ENCODE measurements at regions not wholly inside any gene's neighbourhood (a gene's known extent, or its start where the extent isn't known, plus 50 kb on each side); places are given as distances from the start of the nearest gene placed in this dataset.

- H3K36me3 Mint-ChIP-seq, result no peaks in the 10 kb centered on the region
- no peak overlapping the region for H3K4me3 Mint-ChIP-seq
- ATAC-seq (ENCODE audit: low read depth) (no peak), DNase-seq (ENCODE audit: low spot score in 2 of 2) (no peak)
- H3K4me1 Mint-ChIP-seq, result no peaks in the 10 kb centered on the region
- peaks cover 2% of the 10 kb centered on the region for H3K27me3 Mint-ChIP-seq
- H3K9me3 Mint-ChIP-seq, result no peaks in the 10 kb centered on the region
- no peak overlapping the region for H3K27ac Mint-ChIP-seq
Measured at GRCh38 chr14:97210202-97210601, 413.0 kb downstream of the VRK1 start.

- Mint-ChIP-seq H3K36me3 (no peaks in the 10 kb centered on the region), H3K9me3 (no peaks in the 10 kb centered on the region), H3K4me3 (no peak overlapping the region), H3K27me3 (peaks cover 2% of the 10 kb centered on the region), H3K4me1 (no peaks in the 10 kb centered on the region), H3K27ac (no peak overlapping the region)
- no peak for DNase-seq (ENCODE audit: low spot score in 2 of 2)
- no peak for ATAC-seq (ENCODE audit: low read depth)
Measured at GRCh38 chr14:97212399-97212798, 415.2 kb downstream of the VRK1 start.

DNA sequence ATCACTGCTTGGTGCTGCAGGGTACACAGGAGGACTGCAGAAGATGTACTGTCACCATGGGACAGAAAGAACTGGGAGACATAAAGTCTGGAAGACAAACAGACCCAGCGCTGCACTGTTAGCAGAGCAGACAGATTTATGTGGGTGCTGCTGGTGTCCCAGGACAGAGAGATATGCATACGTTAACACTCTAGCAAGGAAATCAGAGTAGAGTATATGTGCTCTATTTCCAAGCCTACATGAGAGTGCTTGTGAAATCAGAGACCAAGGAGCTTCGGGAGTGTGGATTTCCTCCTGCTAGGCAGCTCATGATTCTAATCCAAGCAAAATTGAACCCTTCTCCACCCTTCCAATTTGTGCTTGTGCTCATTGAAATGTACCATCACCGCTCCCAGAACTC, 416.5 kb downstream of the VRK1 start:
- H3K4me1 Mint-ChIP-seq, result no peaks in the 10 kb centered on the region
- no peak overlapping the region for H3K4me3 Mint-ChIP-seq
- H3K36me3 Mint-ChIP-seq, result no peaks in the 10 kb centered on the region
- no peaks in the 10 kb centered on the region for H3K9me3 Mint-ChIP-seq
- no peak for ATAC-seq (ENCODE audit: low read depth)
- no peak overlapping the region for H3K27ac Mint-ChIP-seq
- no peak for DNase-seq (ENCODE audit: low spot score in 2 of 2)
- peaks cover 2% of the 10 kb centered on the region for H3K27me3 Mint-ChIP-seq

GRCh38 chr14:97215263-97215969, 418.2 kb downstream of the VRK1 start:
- Mint-ChIP-seq H3K36me3 (no peaks in the 10 kb centered on the region), H3K27me3 (peaks cover 8% of the 10 kb centered on the region), H3K4me1 (no peaks in the 10 kb centered on the region), H3K27ac (no peak overlapping the region), H3K9me3 (no peaks in the 10 kb centered on the region), H3K4me3 (no peak overlapping the region)
- no peak for ATAC-seq (ENCODE audit: low read depth)
- no peak for DNase-seq (ENCODE audit: low spot score in 2 of 2)

DNA sequence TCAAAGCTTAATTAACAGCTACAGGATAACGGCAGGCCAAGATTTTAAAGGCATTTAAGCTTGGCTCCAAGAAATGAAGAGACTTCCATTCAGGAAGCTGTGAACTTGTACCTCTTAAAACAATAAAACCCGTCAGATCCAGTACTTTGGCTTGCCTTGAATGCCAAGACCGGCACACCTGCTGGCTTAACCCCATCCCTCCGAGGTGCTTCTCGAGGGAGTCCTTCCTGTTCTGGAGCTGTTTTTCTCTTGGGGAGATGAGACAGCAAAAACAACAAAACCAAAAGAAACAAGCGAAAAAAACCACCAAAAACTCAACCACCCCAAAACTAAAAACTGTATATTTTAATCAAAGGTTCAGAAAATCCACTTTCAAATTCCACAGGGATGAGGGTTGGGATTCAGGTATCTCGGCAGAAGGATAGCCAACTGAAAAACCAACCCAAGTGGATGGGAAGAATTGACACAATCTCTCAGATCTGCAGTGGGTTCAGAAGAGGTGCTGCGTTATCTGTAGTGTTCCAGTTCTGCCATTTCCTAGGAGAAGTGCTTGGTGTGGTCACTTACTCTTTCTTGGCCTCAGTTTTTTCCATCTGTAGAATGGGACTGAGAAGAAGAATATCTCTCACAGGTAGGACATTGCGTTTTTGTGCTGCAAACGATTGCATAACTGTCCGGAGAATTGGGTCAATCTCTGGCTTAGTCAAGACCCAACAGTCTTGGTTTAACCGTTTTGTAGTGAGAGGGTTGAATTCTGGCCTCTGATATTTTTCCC, 420.1 kb downstream of the VRK1 start:
- H3K36me3 Mint-ChIP-seq, result no peaks in the 10 kb centered on the region
- H3K4me1 Mint-ChIP-seq, result peaks cover 2% of the 10 kb centered on the region
- H3K9me3 Mint-ChIP-seq, result peaks cover 2% of the 10 kb centered on the region
- H3K4me3 Mint-ChIP-seq, result no peak overlapping the region
- H3K27ac Mint-ChIP-seq, result no peak overlapping the region
- ATAC-seq (ENCODE audit: low read depth) (no peak), DNase-seq (ENCODE audit: low spot score in 2 of 2) (no peak)
- H3K27me3 Mint-ChIP-seq, result peaks cover 8% of the 10 kb centered on the region

GRCh38 chr14:97218274-97218673, 421.1 kb downstream of the VRK1 start:
- ATAC-seq (ENCODE audit: low read depth) (no peak), DNase-seq (ENCODE audit: low spot score in 2 of 2) (no peak)
- Mint-ChIP-seq H3K27me3 (peaks cover 11% of the 10 kb centered on the region), H3K36me3 (no peaks in the 10 kb centered on the region), H3K4me1 (peaks cover 2% of the 10 kb centered on the region), H3K4me3 (peak overlapping the region; percentile 34), H3K27ac (no peak overlapping the region), H3K9me3 (peaks cover 2% of the 10 kb centered on the region)

DNA sequence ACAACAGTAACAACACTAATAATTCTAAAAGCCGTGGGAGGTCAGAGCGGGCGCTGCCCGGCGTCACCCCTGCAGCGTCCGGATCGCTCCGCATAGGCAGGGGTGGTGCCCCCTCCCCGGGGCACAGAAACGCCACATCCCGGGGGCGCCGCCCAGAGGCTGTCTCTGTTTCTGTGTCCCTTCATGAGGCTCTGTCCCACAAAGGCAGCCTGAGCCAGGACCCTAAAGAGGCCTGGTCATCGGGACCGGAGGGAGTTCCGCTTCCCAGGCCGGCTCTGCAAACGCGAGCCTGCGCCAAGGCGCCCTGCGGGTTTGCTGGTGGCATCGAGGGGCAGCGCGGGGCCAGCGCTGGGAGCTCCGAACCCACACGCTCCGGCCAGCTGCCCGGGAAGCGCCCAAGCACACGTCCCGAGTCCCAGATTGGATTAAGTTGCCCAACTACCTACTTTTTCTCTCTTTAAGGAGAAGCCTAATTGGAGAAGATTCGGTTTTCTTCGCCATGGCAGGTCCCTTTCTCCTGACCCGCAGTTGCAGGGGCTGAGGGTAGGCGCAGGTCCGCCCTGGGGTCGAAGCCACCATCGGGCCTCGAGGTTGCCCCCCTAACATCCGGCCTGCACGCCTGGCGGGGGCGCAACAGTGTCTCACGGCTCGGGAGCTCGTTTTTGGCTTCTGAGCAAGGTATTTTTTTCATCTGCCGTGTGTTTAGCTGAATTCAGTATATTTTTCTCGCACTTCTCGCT, 421.7 kb downstream of the VRK1 start:
- Mint-ChIP-seq H3K27ac (no peak overlapping the region), H3K36me3 (no peaks in the 10 kb centered on the region), H3K4me1 (peaks cover 4% of the 10 kb centered on the region), H3K27me3 (peaks cover 15% of the 10 kb centered on the region), H3K9me3 (peaks cover 2% of the 10 kb centered on the region), H3K4me3 (peak overlapping the region; percentile 3)
- ATAC-seq (ENCODE audit: low read depth), result no peak
- DNase-seq (ENCODE audit: low spot score in 2 of 2), result no peak

DNA sequence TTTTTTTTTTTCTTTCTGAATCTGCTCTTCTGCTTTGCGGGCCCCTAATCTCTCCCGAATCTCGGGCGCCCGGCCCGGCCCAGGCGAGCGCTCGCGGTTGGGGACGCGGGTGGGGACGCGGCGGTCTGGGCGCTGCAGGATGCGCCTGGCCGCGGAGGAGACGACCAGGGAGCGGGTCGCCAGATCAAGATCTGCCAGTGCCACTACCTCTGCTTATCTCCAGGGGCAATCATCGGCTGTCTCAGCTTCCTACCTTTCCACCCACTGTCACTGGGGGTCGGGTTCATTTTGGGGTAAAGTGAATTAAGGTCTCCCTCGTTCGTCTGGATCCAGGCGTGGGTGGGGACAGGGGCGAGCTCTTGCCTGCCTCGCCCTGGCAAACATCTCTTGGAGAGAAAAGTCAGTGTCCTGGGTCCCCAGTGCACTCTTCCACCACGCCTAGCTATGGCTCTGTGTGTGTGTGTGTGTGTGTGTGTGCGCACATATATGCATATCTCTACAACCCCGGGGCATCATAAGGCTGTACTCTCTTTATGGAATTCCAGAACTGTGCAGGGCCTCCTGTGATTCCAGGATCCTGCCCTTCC, 422.3 kb downstream of the VRK1 start:
- H3K4me3 Mint-ChIP-seq, result peak overlapping the region; percentile 39
- peaks cover 5% of the 10 kb centered on the region for H3K4me1 Mint-ChIP-seq
- H3K36me3 Mint-ChIP-seq, result no peaks in the 10 kb centered on the region
- no peak for DNase-seq (ENCODE audit: low spot score in 2 of 2)
- H3K27ac Mint-ChIP-seq, result no peak overlapping the region
- peaks cover 18% of the 10 kb centered on the region for H3K27me3 Mint-ChIP-seq
- H3K9me3 Mint-ChIP-seq, result peaks cover 2% of the 10 kb centered on the region
- no peak for ATAC-seq (ENCODE audit: low read depth)

GRCh38 chr14:97221572-97222285, 424.5 kb downstream of the VRK1 start:
- peaks cover 5% of the 10 kb centered on the region for H3K4me1 Mint-ChIP-seq
- peaks cover 2% of the 10 kb centered on the region for H3K9me3 Mint-ChIP-seq
- no peak for DNase-seq (ENCODE audit: low spot score in 2 of 2)
- ATAC-seq (ENCODE audit: low read depth), result no peak
- no peak overlapping the region for H3K27ac Mint-ChIP-seq
- H3K4me3 Mint-ChIP-seq, result no peak overlapping the region
- H3K27me3 Mint-ChIP-seq, result peaks cover 18% of the 10 kb centered on the region
- no peaks in the 10 kb centered on the region for H3K36me3 Mint-ChIP-seq

- no peak for ATAC-seq (ENCODE audit: low read depth)
- H3K27ac Mint-ChIP-seq, result no peak overlapping the region
- DNase-seq (ENCODE audit: low spot score in 2 of 2), result no peak
- no peak overlapping the region for H3K4me3 Mint-ChIP-seq
- peaks cover 5% of the 10 kb centered on the region for H3K4me1 Mint-ChIP-seq
- peaks cover 2% of the 10 kb centered on the region for H3K9me3 Mint-ChIP-seq
- no peaks in the 10 kb centered on the region for H3K36me3 Mint-ChIP-seq
- H3K27me3 Mint-ChIP-seq, result peaks cover 18% of the 10 kb centered on the region
Measured at GRCh38 chr14:97224016-97224415, 426.8 kb downstream of the VRK1 start.

DNA sequence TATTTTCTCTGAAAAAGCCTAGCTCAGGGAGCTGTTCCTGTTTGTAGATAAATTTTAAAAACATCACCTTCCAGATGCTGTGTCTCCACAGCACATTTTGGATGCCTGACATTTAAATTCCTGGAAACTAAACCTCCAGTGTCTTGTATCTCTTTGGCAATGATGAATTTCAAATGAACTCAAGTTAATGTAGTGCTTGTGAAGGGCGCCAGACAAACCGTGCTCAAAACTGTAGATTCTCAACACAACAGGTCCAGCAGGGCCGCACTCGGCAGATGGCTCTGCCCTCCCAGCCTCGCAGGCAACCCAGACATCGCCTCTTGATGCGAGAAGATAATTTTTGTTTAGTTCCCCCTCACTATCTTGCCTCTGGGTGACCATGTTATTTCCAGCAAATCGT, 432.9 kb downstream of the VRK1 start:
- Mint-ChIP-seq H3K9me3 (no peaks in the 10 kb centered on the region), H3K27me3 (peaks cover 1% of the 10 kb centered on the region), H3K36me3 (no peaks in the 10 kb centered on the region), H3K4me3 (no peak overlapping the region), H3K4me1 (no peaks in the 10 kb centered on the region), H3K27ac (no peak overlapping the region)
- ATAC-seq (ENCODE audit: low read depth) (no peak), DNase-seq (ENCODE audit: low spot score in 2 of 2) (no peak)

- peaks cover 4% of the 10 kb centered on the region for H3K9me3 Mint-ChIP-seq
- H3K4me1 Mint-ChIP-seq, result peaks cover 3% of the 10 kb centered on the region
- no peaks in the 10 kb centered on the region for H3K36me3 Mint-ChIP-seq
- H3K4me3 Mint-ChIP-seq, result no peak overlapping the region
- ATAC-seq (ENCODE audit: low read depth) (no peak), DNase-seq (ENCODE audit: low spot score in 2 of 2) (no peak)
- peaks cover 1% of the 10 kb centered on the region for H3K27me3 Mint-ChIP-seq
- no peak overlapping the region for H3K27ac Mint-ChIP-seq
Measured at GRCh38 chr14:97233319-97233985, 436.3 kb downstream of the VRK1 start.

GRCh38 chr14:97246648-97247047, 449.5 kb downstream of the VRK1 start:
- H3K4me1 Mint-ChIP-seq, result no peaks in the 10 kb centered on the region
- no peaks in the 10 kb centered on the region for H3K36me3 Mint-ChIP-seq
- H3K27me3 Mint-ChIP-seq, result peaks cover 1% of the 10 kb centered on the region
- H3K4me3 Mint-ChIP-seq, result no peak overlapping the region
- ATAC-seq (ENCODE audit: low read depth), result no peak
- no peak overlapping the region for H3K27ac Mint-ChIP-seq
- no peak for DNase-seq (ENCODE audit: low spot score in 2 of 2)
- H3K9me3 Mint-ChIP-seq, result peaks cover 3% of the 10 kb centered on the region
